HG02610 (cell line): ENCODE measurements at regions not wholly inside any gene's neighbourhood (a gene's known extent, or its start where the extent isn't known, plus 50 kb on each side); places are given as distances from the start of the nearest gene placed in this dataset.

Experiments
- ATAC-seq: cut with Tn5 transposase; IDR thresholded peaks from one replicate; pipeline ENCODE4 v1.9.1; 2021; ENCODE audit warnings: mild to moderate bottlenecking, moderate library complexity; ENCODE audit not compliant: unreplicated experiment

- ATAC-seq, result no peak
These were observed 1781.1 kb upstream of the SEL1L start for GRCh38 chr14:83314764-83315163.

- no peak for ATAC-seq
These were observed 1782.7 kb upstream of the SEL1L start for GRCh38 chr14:83316356-83316755.

GRCh38 chr14:83320837-83321236 is 1787.2 kb upstream of the SEL1L start:
- ATAC-seq, result no peak

- no peak for ATAC-seq
These were observed 1797.9 kb upstream of the SEL1L start for GRCh38 chr14:83331513-83331912.

GRCh38 chr14:83342590-83342989 is 1808.9 kb upstream of the SEL1L start:
- ATAC-seq, result no peak

- ATAC-seq, result no peak
These were observed 1814.2 kb upstream of the SEL1L start for GRCh38 chr14:83347874-83348273.

GRCh38 chr14:83355609-83356008 is 1822.0 kb upstream of the SEL1L start:
- no peak for ATAC-seq

- ATAC-seq, result no peak
These were observed 1822.4 kb upstream of the SEL1L start for GRCh38 chr14:83356080-83356479.

- ATAC-seq, result no peak
These were observed 1838.6 kb upstream of the SEL1L start for GRCh38 chr14:83372271-83372670.

- no peak for ATAC-seq
These were observed 1845.8 kb upstream of the SEL1L start for GRCh38 chr14:83379436-83379835.

GRCh38 chr14:83384253-83384652 is 1850.6 kb upstream of the SEL1L start:
- ATAC-seq, result no peak

GRCh38 chr14:83395321-83395720 is 1861.7 kb upstream of the SEL1L start:
- ATAC-seq, result no peak

- ATAC-seq, result no peak
These were observed 1882.8 kb upstream of the SEL1L start for GRCh38 chr14:83416476-83416875.

- no peak for ATAC-seq
These were observed 1885.8 kb upstream of the SEL1L start for GRCh38 chr14:83419420-83419819.

GRCh38 chr14:83421711-83422110 is 1888.1 kb upstream of the SEL1L start:
- ATAC-seq, result no peak

GRCh38 chr14:83425138-83425537 is 1891.5 kb upstream of the SEL1L start:
- ATAC-seq, result no peak

- ATAC-seq, result no peak
These were observed 1892.1 kb upstream of the SEL1L start for GRCh38 chr14:83425706-83426105.

- ATAC-seq, result no peak
These were observed 1900.0 kb upstream of the SEL1L start for GRCh38 chr14:83433618-83434017.

- ATAC-seq, result no peak
These were observed 1908.1 kb upstream of the SEL1L start for GRCh38 chr14:83441801-83442200.

GRCh38 chr14:83455561-83455960 is 1921.9 kb upstream of the SEL1L start:
- ATAC-seq, result no peak

GRCh38 chr14:83461521-83461920 is 1927.9 kb upstream of the SEL1L start:
- ATAC-seq, result no peak

- no peak for ATAC-seq
These were observed 1929.1 kb upstream of the SEL1L start for GRCh38 chr14:83462759-83463158.

GRCh38 chr14:83463500-83464098 is 1929.9 kb upstream of the SEL1L start:
- peak; percentile 59 for ATAC-seq
